ENCODE measurements at regions not wholly inside any gene's neighbourhood (a gene's known extent, or its start where the extent isn't known, plus 50 kb on each side); places are given as distances from the start of the nearest gene placed in this dataset.

DNA sequence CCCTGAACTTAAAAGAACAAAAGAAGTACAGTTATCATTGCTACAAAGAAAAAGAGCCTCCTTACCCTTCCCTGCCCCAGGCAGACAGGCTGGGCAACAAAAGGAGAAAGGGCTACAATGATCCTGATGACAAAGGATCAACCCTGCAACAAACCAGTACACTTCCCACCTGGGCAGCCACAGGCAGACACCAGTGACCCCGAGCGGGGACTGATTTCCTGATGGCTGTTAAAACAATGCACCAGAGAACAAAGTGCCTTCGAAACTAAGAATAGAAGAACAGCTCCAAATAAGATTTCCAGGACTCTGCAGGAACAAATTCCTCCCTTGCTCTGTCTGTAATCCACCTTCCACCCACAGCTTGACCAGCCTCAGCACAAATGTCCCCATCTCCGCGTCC is 106.3 kb upstream of the ARHGEF3 start:
- FAIRE-seq (no peak), DNase-seq (ENCODE audit: insufficient read length, low spot score) (no peak)
- TF ChIP-seq, protein P1, sequence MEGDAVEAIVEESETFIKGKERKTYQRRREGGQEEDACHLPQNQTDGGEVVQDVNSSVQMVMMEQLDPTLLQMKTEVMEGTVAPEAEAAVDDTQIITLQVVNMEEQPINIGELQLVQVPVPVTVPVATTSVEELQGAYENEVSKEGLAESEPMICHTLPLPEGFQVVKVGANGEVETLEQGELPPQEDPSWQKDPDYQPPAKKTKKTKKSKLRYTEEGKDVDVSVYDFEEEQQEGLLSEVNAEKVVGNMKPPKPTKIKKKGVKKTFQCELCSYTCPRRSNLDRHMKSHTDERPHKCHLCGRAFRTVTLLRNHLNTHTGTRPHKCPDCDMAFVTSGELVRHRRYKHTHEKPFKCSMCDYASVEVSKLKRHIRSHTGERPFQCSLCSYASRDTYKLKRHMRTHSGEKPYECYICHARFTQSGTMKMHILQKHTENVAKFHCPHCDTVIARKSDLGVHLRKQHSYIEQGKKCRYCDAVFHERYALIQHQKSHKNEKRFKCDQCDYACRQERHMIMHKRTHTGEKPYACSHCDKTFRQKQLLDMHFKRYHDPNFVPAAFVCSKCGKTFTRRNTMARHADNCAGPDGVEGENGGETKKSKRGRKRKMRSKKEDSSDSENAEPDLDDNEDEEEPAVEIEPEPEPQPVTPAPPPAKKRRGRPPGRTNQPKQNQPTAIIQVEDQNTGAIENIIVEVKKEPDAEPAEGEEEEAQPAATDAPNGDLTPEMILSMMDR (IDR thresholded peaks at IDR 0.05; ENCODE audit: insufficient read depth, missing control alignments): no peak

DNA sequence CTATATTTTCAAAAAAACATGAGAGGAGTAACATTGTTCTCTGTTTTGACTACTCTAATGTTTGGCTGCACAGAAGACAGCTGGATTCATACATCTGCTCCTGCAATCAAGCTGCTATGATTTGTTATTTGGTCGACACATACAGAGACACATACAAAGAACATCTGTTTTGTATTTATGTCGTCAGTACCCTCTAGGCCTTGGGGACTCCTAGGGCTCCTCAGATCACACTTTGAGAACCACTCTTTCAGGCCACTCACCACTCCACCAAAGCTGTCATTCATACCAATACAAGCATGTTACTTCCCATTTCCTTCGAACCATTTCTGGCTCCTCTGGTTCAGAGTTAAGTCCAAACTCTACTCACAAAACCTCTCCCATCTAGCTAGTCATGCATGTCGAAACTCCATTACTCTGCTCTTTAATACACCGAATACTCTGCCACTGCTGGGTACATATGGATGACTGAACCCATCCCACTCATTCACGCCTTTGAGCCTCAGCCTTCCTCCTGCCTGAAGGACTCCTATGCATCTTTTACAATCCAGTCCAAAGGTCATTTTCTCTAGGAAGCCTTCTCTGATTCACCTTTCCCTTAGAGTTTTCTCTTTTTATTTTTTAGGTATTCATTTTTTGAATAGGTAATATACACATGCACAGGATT is 102.9 kb upstream of the ARHGEF3 start:
- no peak for FAIRE-seq

DNA sequence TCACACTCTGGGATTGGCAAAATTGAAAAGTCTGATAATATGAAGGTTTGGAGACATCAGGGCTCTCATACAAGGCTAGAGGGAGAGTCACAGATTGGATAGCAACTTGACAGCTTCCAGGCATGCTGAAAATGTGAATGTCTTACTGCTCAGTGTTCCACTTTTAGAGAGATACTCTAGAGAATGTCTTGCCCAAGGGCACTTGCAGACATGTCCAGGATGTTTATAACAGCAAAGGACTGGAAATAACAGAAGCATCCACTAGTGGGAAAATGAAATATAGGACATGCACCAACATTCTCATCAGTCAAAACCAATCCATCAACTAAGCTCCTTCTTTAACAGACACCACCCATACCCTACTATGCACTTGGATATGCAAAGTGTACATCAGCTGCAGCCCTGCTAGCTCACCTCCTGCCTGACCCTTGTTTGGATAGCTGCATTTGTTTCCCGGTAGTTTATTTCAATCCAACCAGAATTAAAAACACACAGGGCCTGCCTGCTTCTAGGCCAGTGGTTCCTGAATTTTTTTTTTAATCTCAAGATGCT is 101.6 kb upstream of the ARHGEF3 start:
- FAIRE-seq: no peak
- TF ChIP-seq, protein P1 (IDR thresholded peaks at IDR 0.05; ENCODE audit: insufficient read depth, missing control alignments): no peak

More for the DNA sequence above, 102.9 kb upstream of the ARHGEF3 start:
- TF ChIP-seq, protein P1 (IDR thresholded peaks at IDR 0.05; ENCODE audit: insufficient read depth, missing control alignments): no peak
- DNase-seq (ENCODE audit: insufficient read length, low spot score): no peak

DNA sequence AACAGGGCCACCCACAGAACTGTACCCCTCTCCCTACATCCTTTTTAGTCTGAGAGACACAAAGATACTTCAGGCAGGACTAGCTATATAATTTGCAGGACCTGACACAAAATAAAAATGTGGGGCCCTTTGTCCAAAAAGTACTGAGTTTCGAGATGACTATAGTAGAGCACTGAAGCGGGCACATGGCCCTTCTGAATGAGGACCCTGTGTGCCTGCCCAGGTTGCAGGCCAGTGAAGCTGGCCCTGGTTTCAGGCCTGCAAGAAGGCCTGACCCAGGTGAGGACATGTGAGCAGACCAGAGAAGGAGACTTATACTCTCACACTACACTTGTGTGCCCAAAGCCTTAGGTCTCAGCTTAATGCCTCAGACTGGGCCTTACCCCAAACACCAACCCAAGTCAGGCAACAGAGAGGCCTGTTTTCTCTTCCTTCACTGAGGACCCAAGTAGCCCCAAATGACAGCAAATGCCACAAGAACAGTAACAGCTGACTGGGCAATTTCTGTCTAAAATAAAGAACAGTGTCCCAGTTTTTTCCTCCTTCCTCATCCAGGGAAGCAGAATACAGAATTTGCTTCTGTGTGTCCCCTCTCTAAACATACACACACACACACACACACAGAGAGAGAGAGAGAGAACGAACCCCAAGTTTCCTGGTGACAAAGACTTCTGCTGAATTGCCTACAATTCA is 100.9 kb upstream of the ARHGEF3 start:
- TF ChIP-seq, protein P1 (IDR thresholded peaks at IDR 0.05; ENCODE audit: insufficient read depth, missing control alignments): no peak
- DNase-seq (ENCODE audit: insufficient read length, low spot score) (no peak), FAIRE-seq (no peak)

More for the DNA sequence above, 101.6 kb upstream of the ARHGEF3 start:
- no peak for DNase-seq (ENCODE audit: insufficient read length, low spot score)

DNA sequence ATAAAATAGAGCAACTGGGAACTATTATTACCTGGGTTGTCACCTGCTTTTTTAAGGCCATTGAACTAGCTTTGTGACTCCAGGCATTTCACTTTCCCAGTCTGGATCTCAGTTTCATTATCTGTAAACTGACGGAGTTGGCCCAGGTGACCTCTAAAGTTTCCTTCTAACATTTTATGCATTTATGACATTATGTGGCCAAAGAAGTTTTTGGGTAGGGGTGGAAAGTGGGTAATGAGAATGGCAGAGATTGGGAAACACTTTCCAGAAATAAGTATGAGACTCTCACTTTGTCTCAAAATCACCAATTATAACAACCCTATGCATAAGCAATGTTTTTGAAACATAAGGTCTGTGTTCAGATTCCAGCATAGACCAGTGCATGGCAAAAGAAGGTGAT is 99.1 kb upstream of the ARHGEF3 start:
- DNase-seq (ENCODE audit: insufficient read length, low spot score) (no peak), FAIRE-seq (no peak)
- TF ChIP-seq, protein P1 (IDR thresholded peaks at IDR 0.05; ENCODE audit: insufficient read depth, missing control alignments): no peak

DNA sequence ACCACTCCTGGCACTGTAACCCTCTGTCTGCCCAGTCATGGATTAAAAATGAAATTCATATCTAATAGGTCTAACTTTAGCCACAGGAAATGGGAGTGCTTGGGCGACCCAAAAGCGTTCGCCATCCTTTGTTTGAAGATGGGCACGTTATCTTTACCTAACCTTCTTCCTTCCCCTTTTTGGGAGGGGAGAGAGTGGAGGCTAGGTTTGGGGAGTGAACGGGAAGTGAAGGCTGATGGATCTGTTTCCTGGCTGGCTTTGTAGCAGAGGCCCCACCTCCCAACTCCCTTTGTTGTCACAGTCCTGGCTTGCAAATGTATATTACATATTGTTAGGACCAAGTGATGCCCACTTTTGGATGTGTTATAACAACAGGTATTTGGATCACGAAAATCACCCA is 98.1 kb upstream of the ARHGEF3 start:
- TF ChIP-seq, protein P1 (IDR thresholded peaks at IDR 0.05; ENCODE audit: insufficient read depth, missing control alignments): no peak
- no peak for DNase-seq (ENCODE audit: insufficient read length, low spot score)
- no peak for FAIRE-seq

DNA sequence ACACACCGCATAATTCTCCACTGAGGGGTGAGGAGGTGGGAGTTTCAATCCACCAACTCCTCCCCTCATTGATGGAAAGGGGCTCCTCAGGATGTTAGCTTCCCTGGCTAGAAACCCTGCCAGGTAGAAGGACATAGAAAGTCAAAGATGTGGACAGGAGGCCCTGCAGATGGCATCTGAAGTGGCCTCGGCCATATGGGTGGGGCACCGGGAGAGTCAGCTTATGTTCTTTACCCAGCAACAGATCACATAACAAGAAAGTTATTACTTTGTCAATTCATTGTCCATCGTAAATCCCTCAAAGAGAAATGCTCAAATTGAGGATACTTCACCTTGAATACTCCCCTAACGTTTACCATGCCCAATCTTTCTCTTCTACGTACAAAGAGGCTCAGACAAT is 97.3 kb upstream of the ARHGEF3 start:
- DNase-seq (ENCODE audit: insufficient read length, low spot score) (no peak), FAIRE-seq (no peak)

More for the DNA sequence above, 97.3 kb upstream of the ARHGEF3 start:
- TF ChIP-seq, protein P1 (IDR thresholded peaks at IDR 0.05; ENCODE audit: insufficient read depth, missing control alignments): no peak
